Mammary epithelial cell (primary cell): ENCODE measurements at regions not wholly inside any gene's neighbourhood (a gene's known extent, or its start where the extent isn't known, plus 50 kb on each side); places are given as distances from the start of the nearest gene placed in this dataset.

Source experiments
- EZH2 ChIP-seq: IDR thresholded peaks from 2 replicates; pipeline ENCODE4 v1.6.1; 2012; ENCODE audit warnings: low read length, inconsistent platforms, borderline replicate concordance
- TF ChIP-seq, protein P1 (sequence below), 2 donors: IDR thresholded peaks in 1 of 2; conservative IDR thresholded peaks in 1 of 2; 2 replicates each; pipeline ENCODE4 v1.5.1; 2011 to 2012; ENCODE audit warnings: inconsistent platforms in 2 of 2, low read length in 2 of 2, mild to moderate bottlenecking in 2 of 2, control low read depth in 1 of 2, low read depth in 1 of 2; ENCODE audit not compliant: insufficient read depth in 1 of 2; ENCODE audit errors: extremely low read depth in 1 of 2

DNA sequence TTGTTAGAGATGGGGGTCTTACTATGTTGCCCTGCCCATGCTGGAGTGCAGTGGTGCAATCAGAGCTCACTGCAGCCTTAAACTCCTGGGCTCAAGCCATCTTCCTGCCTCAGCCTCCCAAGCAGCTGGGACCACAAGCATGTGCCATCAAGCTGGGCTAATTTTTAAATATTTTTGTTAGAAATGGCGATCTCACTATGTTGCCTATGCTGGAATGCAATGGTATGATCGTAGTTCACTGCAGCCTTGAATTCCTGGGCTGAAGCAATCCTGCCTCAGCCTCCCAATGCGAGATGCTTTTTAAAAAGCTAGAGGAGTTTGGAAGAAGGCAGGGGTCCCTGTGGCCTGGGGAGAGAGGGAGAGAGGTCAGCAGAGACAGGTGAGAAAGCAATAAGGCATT lies 600.1 kb upstream of the AUTS2 start:
- TF ChIP-seq, protein P1, sequence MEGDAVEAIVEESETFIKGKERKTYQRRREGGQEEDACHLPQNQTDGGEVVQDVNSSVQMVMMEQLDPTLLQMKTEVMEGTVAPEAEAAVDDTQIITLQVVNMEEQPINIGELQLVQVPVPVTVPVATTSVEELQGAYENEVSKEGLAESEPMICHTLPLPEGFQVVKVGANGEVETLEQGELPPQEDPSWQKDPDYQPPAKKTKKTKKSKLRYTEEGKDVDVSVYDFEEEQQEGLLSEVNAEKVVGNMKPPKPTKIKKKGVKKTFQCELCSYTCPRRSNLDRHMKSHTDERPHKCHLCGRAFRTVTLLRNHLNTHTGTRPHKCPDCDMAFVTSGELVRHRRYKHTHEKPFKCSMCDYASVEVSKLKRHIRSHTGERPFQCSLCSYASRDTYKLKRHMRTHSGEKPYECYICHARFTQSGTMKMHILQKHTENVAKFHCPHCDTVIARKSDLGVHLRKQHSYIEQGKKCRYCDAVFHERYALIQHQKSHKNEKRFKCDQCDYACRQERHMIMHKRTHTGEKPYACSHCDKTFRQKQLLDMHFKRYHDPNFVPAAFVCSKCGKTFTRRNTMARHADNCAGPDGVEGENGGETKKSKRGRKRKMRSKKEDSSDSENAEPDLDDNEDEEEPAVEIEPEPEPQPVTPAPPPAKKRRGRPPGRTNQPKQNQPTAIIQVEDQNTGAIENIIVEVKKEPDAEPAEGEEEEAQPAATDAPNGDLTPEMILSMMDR (conservative IDR thresholded peaks at IDR 0.05 in 1 of 2, IDR thresholded peaks at IDR 0.05 in 1 of 2; ENCODE audit: extremely low read depth in 1 of 2, insufficient read depth in 1 of 2, low read depth in 1 of 2, low read length in 2 of 2): no peak
- no peak for TF ChIP-seq EZH2
